Activated T-cell treated with anti-CD3 and anti-CD28 coated beads for 4 hours (primary cell): ENCODE measurements at regions not wholly inside any gene's neighbourhood (a gene's known extent, or its start where the extent isn't known, plus 50 kb on each side); places are given as distances from the start of the nearest gene placed in this dataset.
"Not testable (repeated sequence)": the region's sequence is repeated elsewhere in the genome, so short reads cannot be mapped to it uniquely, and the experiment has no call there.

ENCODE experiments used
- DNase-seq: peaks from one replicate; pipeline ENCODE4 v3.0.0-alpha.2; 2020

GRCh38 chr6:27825848-27826611 lies 86.2 kb downstream of the OR2B2 start:
- not testable (repeated sequence) for DNase-seq

GRCh38 chr6:27825025-27825793 lies 87.0 kb downstream of the OR2B2 start:
- no peak for DNase-seq

GRCh38 chr6:27824211-27825024 lies 87.8 kb downstream of the OR2B2 start:
- DNase-seq: peak; percentile 14

GRCh38 chr6:27823714-27824210 lies 88.4 kb downstream of the OR2B2 start:
- peak; percentile 34 for DNase-seq

GRCh38 chr6:27816906-27817305 lies 95.3 kb downstream of the OR2B2 start:
- DNase-seq: no peak

- peak; percentile 70 for DNase-seq
Observed at GRCh38 chr6:27814665-27815424, 97.4 kb downstream of the OR2B2 start.

GRCh38 chr6:27814415-27814664 lies 97.9 kb downstream of the OR2B2 start:
- not testable (repeated sequence) for DNase-seq

- DNase-seq: no peak
Observed at GRCh38 chr6:27812805-27813492, 99.2 kb downstream of the OR2B2 start.

GRCh38 chr6:27812078-27812804 lies 100.0 kb downstream of the OR2B2 start:
- DNase-seq: no peak

GRCh38 chr6:27811451-27811772 lies 100.8 kb downstream of the OR2B2 start:
- no peak for DNase-seq

GRCh38 chr6:27810768-27811450 lies 101.3 kb downstream of the OR2B2 start:
- DNase-seq: no peak

- DNase-seq: peak; percentile 44
Observed at GRCh38 chr6:27809939-27810767, 102.0 kb downstream of the OR2B2 start.

- no peak for DNase-seq
Observed at GRCh38 chr6:27809067-27809938, 102.9 kb downstream of the OR2B2 start.

- not testable (repeated sequence) for DNase-seq
Observed at GRCh38 chr6:27808242-27809066, 103.7 kb downstream of the OR2B2 start.

- DNase-seq: peak; percentile 52
Observed at GRCh38 chr6:27807441-27808241, 104.6 kb downstream of the OR2B2 start.

GRCh38 chr6:27806981-27807440 lies 105.2 kb downstream of the OR2B2 start:
- DNase-seq: no peak

GRCh38 chr6:27805347-27805746 lies 106.8 kb downstream of the OR2B2 start:
- no peak for DNase-seq
